NT2/D1 (cell line): ENCODE measurements at regions not wholly inside any gene's neighbourhood (a gene's known extent, or its start where the extent isn't known, plus 50 kb on each side); places are given as distances from the start of the nearest gene placed in this dataset.

Source experiments
- DNase-seq: peaks from one replicate; pipeline ENCODE4 v3.0.0-alpha.2; 2011; ENCODE audit warnings: low read depth, low spot score
- H3K27me3 ChIP-seq: 2 replicates; pipeline ENCODE4 v1.6.0; 2011; ENCODE audit warnings: mild to moderate bottlenecking; ENCODE audit not compliant: insufficient read length, insufficient read depth
- H3K36me3 ChIP-seq: 2 replicates; pipeline ENCODE4 v1.6.1; 2011; ENCODE audit warnings: mild to moderate bottlenecking, low read length, mixed read lengths; ENCODE audit not compliant: insufficient read depth, insufficient read length
- H3K4me1 ChIP-seq: 2 replicates; pipeline ENCODE4 v1.5.1; 2011; ENCODE audit not compliant: insufficient read depth, insufficient read length
- H3K4me3 ChIP-seq: 2 replicates; pipeline ENCODE4 v1.5.1; 2011; ENCODE audit warnings: low read depth; ENCODE audit not compliant: insufficient read length
- H3K9ac ChIP-seq: 2 replicates; pipeline ENCODE4 v1.6.0; 2011; ENCODE audit warnings: low read depth; ENCODE audit not compliant: insufficient read length
- H3K9me3 ChIP-seq: 2 replicates; pipeline ENCODE4 v1.5.1; 2011; ENCODE audit warnings: mild to moderate bottlenecking, low read length; ENCODE audit not compliant: insufficient read depth
- SUZ12 ChIP-seq: IDR thresholded peaks from 2 replicates; pipeline ENCODE4 v1.6.1; 2011; ENCODE audit not compliant: insufficient read length, insufficient read depth; ENCODE audit errors: extremely low read depth
- YY1 ChIP-seq: IDR thresholded peaks from 2 replicates; pipeline ENCODE4 v1.6.1; 2011; ENCODE audit not compliant: insufficient read length, insufficient read depth
- ZNF274 ChIP-seq: IDR thresholded peaks from 2 replicates; pipeline ENCODE4 v1.6.1; 2011; ENCODE audit warnings: mild to moderate bottlenecking, low read depth, low read length

GRCh38 chr4:135684001-135684400 lies 1482.4 kb upstream of the PABPC4L start:
- Histone ChIP-seq H3K4me3 (no peak overlapping the region), H3K36me3 (no peaks in the 10 kb centered on the region), H3K9ac (no peak overlapping the region), H3K4me1 (no peaks in the 10 kb centered on the region), H3K9me3 (no peaks in the 10 kb centered on the region), H3K27me3 (no peaks in the 10 kb centered on the region)
- no peak for DNase-seq
- no peak for TF ChIP-seq YY1
- no peak for TF ChIP-seq ZNF274
- TF ChIP-seq SUZ12, result no peak

GRCh38 chr4:135672202-135672601 lies 1470.6 kb upstream of the PABPC4L start:
- TF ChIP-seq ZNF274, result no peak
- no peak for TF ChIP-seq SUZ12
- no peak for TF ChIP-seq YY1
- no peak for DNase-seq
- Histone ChIP-seq H3K27me3 (no peaks in the 10 kb centered on the region), H3K9me3 (no peaks in the 10 kb centered on the region), H3K4me3 (no peak overlapping the region), H3K36me3 (no peaks in the 10 kb centered on the region), H3K9ac (no peak overlapping the region), H3K4me1 (no peaks in the 10 kb centered on the region)

GRCh38 chr4:135670548-135670947 lies 1469.0 kb upstream of the PABPC4L start:
- no peaks in the 10 kb centered on the region for H3K27me3 ChIP-seq
- TF ChIP-seq SUZ12 (no peak), ZNF274 (no peak), YY1 (no peak)
- no peak overlapping the region for H3K4me3 ChIP-seq
- DNase-seq, result no peak
- no peaks in the 10 kb centered on the region for H3K4me1 ChIP-seq
- H3K9ac ChIP-seq, result no peak overlapping the region
- H3K9me3 ChIP-seq, result no peaks in the 10 kb centered on the region
- H3K36me3 ChIP-seq, result no peaks in the 10 kb centered on the region
